ENCODE measurements at regions not wholly inside any gene's neighbourhood (a gene's known extent, or its start where the extent isn't known, plus 50 kb on each side); places are given as distances from the start of the nearest gene placed in this dataset.
A peak's percentile ranks its signal among the peaks of the same experiment; 100 is the strongest.

- Histone ChIP-seq H3K9me3 (ENCODE audit: control insufficient read depth, low read length) (no peaks in the 10 kb centered on the region), H3K4me3 (ENCODE audit: low read length) (no peak overlapping the region), H3K27me3 (ENCODE audit: control insufficient read depth, insufficient read depth) (no peaks in the 10 kb centered on the region), H3K27ac (ENCODE audit: low read length) (no peak overlapping the region), H3K4me1 (ENCODE audit: control insufficient read depth, insufficient read depth, low read length) (no peaks in the 10 kb centered on the region)
- 76% methylated on average over 3 of the region's 3 CpGs for WGBS
- intact Hi-C loops (cut with DNase I): no loop called here
- DNase-seq (no peak), ATAC-seq (no peak)
These were observed 364.5 kb upstream of the CAMK1G start for GRCh38 chr1:209218981-209219380.

- ATAC-seq: peak; percentile 37 to 69
- DNase-seq: peak in 1 of 3 donors; percentile 52
- intact Hi-C loops (cut with DNase I): no loop called here
- no peak overlapping the region for H3K4me3 ChIP-seq (ENCODE audit: low read length)
- H3K4me1 ChIP-seq (ENCODE audit: control insufficient read depth, insufficient read depth, low read length): no peaks in the 10 kb centered on the region
- no peaks in the 10 kb centered on the region for H3K27me3 ChIP-seq (ENCODE audit: control insufficient read depth, insufficient read depth)
- no peaks in the 10 kb centered on the region for H3K9me3 ChIP-seq (ENCODE audit: control insufficient read depth, low read length)
- 41% methylated on average over 16 of the region's 16 CpGs for WGBS
- no peak overlapping the region for H3K27ac ChIP-seq (ENCODE audit: low read length)
These were observed 363.6 kb upstream of the CAMK1G start for GRCh38 chr1:209219791-209220524.

- DNase-seq: no peak
- Histone ChIP-seq H3K27me3 (ENCODE audit: control insufficient read depth, insufficient read depth) (no peaks in the 10 kb centered on the region), H3K27ac (ENCODE audit: low read length) (no peak overlapping the region), H3K9me3 (ENCODE audit: control insufficient read depth, low read length) (no peaks in the 10 kb centered on the region), H3K4me1 (ENCODE audit: control insufficient read depth, insufficient read depth, low read length) (no peaks in the 10 kb centered on the region), H3K4me3 (ENCODE audit: low read length) (no peak overlapping the region)
- 90% methylated on average over 5 of the region's 5 CpGs for WGBS
- intact Hi-C loops (cut with DNase I): no loop called here
- ATAC-seq: no peak
These were observed 360.7 kb upstream of the CAMK1G start for GRCh38 chr1:209222826-209223225.

- no peak for ATAC-seq
- Histone ChIP-seq H3K27ac (ENCODE audit: low read length) (no peak overlapping the region), H3K9me3 (ENCODE audit: control insufficient read depth, low read length) (no peaks in the 10 kb centered on the region), H3K4me1 (ENCODE audit: control insufficient read depth, insufficient read depth, low read length) (no peaks in the 10 kb centered on the region), H3K27me3 (ENCODE audit: control insufficient read depth, insufficient read depth) (no peaks in the 10 kb centered on the region), H3K4me3 (ENCODE audit: low read length) (no peak overlapping the region)
- no peak for DNase-seq
- WGBS: 43% methylated on average over 1 of the region's 1 CpG
- intact Hi-C loops (cut with DNase I): no loop called here
These were observed 359.7 kb upstream of the CAMK1G start for GRCh38 chr1:209223791-209224190.

- 85% methylated on average over 4 of the region's 4 CpGs for WGBS
- Histone ChIP-seq H3K9me3 (ENCODE audit: control insufficient read depth, low read length) (no peaks in the 10 kb centered on the region), H3K4me3 (ENCODE audit: low read length) (no peak overlapping the region), H3K4me1 (ENCODE audit: control insufficient read depth, insufficient read depth, low read length) (no peaks in the 10 kb centered on the region), H3K27ac (ENCODE audit: low read length) (no peak overlapping the region), H3K27me3 (ENCODE audit: control insufficient read depth, insufficient read depth) (no peaks in the 10 kb centered on the region)
- ATAC-seq: no peak
- no peak for DNase-seq
- intact Hi-C loops (cut with DNase I): no loop called here
These were observed 358.6 kb upstream of the CAMK1G start for GRCh38 chr1:209224886-209225285.

- WGBS: 68% methylated on average over 6 of the region's 6 CpGs
- Histone ChIP-seq H3K27me3 (ENCODE audit: control insufficient read depth, insufficient read depth) (no peaks in the 10 kb centered on the region), H3K4me1 (ENCODE audit: control insufficient read depth, insufficient read depth, low read length) (no peaks in the 10 kb centered on the region), H3K9me3 (ENCODE audit: control insufficient read depth, low read length) (peaks cover 4% of the 10 kb centered on the region), H3K27ac (ENCODE audit: low read length) (no peak overlapping the region), H3K4me3 (ENCODE audit: low read length) (no peak overlapping the region)
- intact Hi-C loops (cut with DNase I): no loop called here
- DNase-seq (no peak), ATAC-seq (no peak)
These were observed 356.3 kb upstream of the CAMK1G start for GRCh38 chr1:209227171-209227570.

GRCh38 chr1:209227941-209228340, 355.6 kb upstream of the CAMK1G start:
- WGBS: 79% methylated on average over 3 of the region's 3 CpGs
- no peaks in the 10 kb centered on the region for H3K27me3 ChIP-seq (ENCODE audit: control insufficient read depth, insufficient read depth)
- H3K4me1 ChIP-seq (ENCODE audit: control insufficient read depth, insufficient read depth, low read length): no peaks in the 10 kb centered on the region
- H3K27ac ChIP-seq (ENCODE audit: low read length): no peak overlapping the region
- DNase-seq (no peak), ATAC-seq (no peak)
- no peak overlapping the region for H3K4me3 ChIP-seq (ENCODE audit: low read length)
- H3K9me3 ChIP-seq (ENCODE audit: control insufficient read depth, low read length): peaks cover 4% of the 10 kb centered on the region
- intact Hi-C loops (cut with DNase I): no loop called here

- Histone ChIP-seq H3K4me1 (ENCODE audit: control insufficient read depth, insufficient read depth, low read length) (no peaks in the 10 kb centered on the region), H3K27ac (ENCODE audit: low read length) (no peak overlapping the region), H3K4me3 (ENCODE audit: low read length) (no peak overlapping the region), H3K27me3 (ENCODE audit: control insufficient read depth, insufficient read depth) (no peaks in the 10 kb centered on the region), H3K9me3 (ENCODE audit: control insufficient read depth, low read length) (peaks cover 4% of the 10 kb centered on the region)
- ATAC-seq (no peak), DNase-seq (no peak)
- WGBS: 86% methylated on average over 3 of the region's 3 CpGs
- intact Hi-C loops (cut with DNase I): no loop called here
These were observed 353.9 kb upstream of the CAMK1G start for GRCh38 chr1:209229494-209230061.

- peaks cover 4% of the 10 kb centered on the region for H3K9me3 ChIP-seq (ENCODE audit: control insufficient read depth, low read length)
- WGBS: 83% methylated on average over 1 of the region's 1 CpG
- H3K27ac ChIP-seq (ENCODE audit: low read length): no peak overlapping the region
- no peaks in the 10 kb centered on the region for H3K4me1 ChIP-seq (ENCODE audit: control insufficient read depth, insufficient read depth, low read length)
- DNase-seq: no peak
- intact Hi-C loops (cut with DNase I): no loop called here
- ATAC-seq: no peak
- peaks cover 3% of the 10 kb centered on the region for H3K27me3 ChIP-seq (ENCODE audit: control insufficient read depth, insufficient read depth)
- H3K4me3 ChIP-seq (ENCODE audit: low read length): no peak overlapping the region
These were observed 353.2 kb upstream of the CAMK1G start for GRCh38 chr1:209230314-209230713.

- WGBS: 18% methylated on average over 84 of the region's 84 CpGs
- peaks cover 4% of the 10 kb centered on the region for H3K27me3 ChIP-seq (ENCODE audit: control insufficient read depth, insufficient read depth)
These were observed 351.9 kb upstream of the CAMK1G start for GRCh38 chr1:209231476-209232156.

GRCh38 chr1:209232197-209232596, 351.3 kb upstream of the CAMK1G start:
- intact Hi-C loops (cut with DNase I): no loop called here
- Histone ChIP-seq H3K4me3 (ENCODE audit: low read length) (no peak overlapping the region), H3K9me3 (ENCODE audit: control insufficient read depth, low read length) (peaks cover 4% of the 10 kb centered on the region), H3K4me1 (ENCODE audit: control insufficient read depth, insufficient read depth, low read length) (no peaks in the 10 kb centered on the region), H3K27me3 (ENCODE audit: control insufficient read depth, insufficient read depth) (peaks cover 4% of the 10 kb centered on the region), H3K27ac (ENCODE audit: low read length) (no peak overlapping the region)
- no peak for ATAC-seq
- WGBS: 90% methylated on average over 17 of the region's 17 CpGs
- DNase-seq: no peak

More at GRCh38 chr1:209231476-209232156, 351.9 kb upstream of the CAMK1G start:
- intact Hi-C loops (cut with DNase I): no loop called here
- peaks cover 4% of the 10 kb centered on the region for H3K9me3 ChIP-seq (ENCODE audit: control insufficient read depth, low read length)
- ATAC-seq (no peak), DNase-seq (peak in 1 of 3 donors; percentile 41)
- no peaks in the 10 kb centered on the region for H3K4me1 ChIP-seq (ENCODE audit: control insufficient read depth, insufficient read depth, low read length)
- no peak overlapping the region for H3K27ac ChIP-seq (ENCODE audit: low read length)
- no peak overlapping the region for H3K4me3 ChIP-seq (ENCODE audit: low read length)
